ENCODE measurements at regions not wholly inside any gene's neighbourhood (a gene's known extent, or its start where the extent isn't known, plus 50 kb on each side); places are given as distances from the start of the nearest gene placed in this dataset.
A peak's percentile ranks its signal among the peaks of the same experiment; 100 is the strongest.

DNA sequence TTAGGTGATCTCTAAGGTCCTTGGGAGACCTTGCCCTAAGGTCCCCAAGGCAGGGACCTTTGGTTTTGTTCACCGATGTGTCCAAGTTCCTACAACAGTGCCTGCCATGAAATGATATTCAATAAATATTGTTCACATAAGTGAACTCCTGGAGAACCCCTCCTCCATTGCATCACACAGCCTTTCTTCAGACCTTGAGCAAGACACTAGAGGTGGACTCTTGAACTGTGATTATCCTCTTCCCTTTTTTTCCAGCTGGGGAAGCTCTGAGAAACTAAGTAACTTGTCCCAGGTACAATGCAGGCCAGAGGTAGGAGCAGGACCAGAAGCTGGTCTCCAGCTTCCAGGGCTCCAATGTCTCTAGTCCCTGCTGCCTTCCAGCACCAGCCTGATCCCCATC lies 76.6 kb upstream of the LMO1 start:
- DNase-seq = no peak

DNA sequence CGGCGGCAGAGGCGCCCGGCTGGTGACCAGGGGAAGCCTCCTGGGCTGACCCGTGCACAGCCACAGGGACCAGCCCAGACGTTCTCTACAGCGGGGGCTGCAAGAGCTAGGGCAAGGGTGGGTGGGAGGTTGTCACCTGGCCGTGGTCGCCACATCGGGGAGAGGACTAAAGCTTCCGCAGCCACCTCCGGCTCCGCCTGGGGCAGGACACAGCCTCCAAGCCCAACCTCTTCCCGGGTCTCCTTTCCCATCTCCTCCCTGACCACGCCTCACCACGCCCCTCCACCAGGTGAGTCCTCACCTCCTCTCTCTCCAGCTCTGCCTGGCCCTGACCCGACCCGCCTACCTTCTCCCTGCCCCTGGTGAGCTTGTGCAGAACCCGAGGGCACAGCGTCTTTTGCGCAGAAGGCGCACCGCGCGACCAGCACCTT lies 75.9 kb upstream of the LMO1 start:
- no peak for DNase-seq

DNA sequence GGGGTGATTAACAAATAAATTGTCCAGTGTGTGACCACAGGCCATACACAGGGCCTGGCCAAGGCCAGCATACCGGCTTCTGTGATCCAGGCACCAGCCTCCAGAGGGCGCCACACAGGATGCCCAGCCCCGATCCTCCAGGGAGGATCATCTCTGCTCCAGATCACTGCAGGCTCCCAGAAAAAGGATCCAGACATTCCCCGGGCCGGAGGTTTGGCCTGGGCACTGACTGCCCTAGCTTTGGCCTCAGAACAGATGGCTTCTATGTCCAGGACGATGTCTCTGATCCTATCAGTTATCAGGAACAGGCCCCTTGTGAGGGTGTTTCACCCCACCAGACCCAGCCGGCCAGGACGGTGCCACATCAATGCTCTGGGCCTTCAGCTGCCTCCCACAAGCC lies 74.5 kb upstream of the LMO1 start:
- DNase-seq = peak in 20 of 56 donors; percentile 4 to 60 (median 12)

DNA sequence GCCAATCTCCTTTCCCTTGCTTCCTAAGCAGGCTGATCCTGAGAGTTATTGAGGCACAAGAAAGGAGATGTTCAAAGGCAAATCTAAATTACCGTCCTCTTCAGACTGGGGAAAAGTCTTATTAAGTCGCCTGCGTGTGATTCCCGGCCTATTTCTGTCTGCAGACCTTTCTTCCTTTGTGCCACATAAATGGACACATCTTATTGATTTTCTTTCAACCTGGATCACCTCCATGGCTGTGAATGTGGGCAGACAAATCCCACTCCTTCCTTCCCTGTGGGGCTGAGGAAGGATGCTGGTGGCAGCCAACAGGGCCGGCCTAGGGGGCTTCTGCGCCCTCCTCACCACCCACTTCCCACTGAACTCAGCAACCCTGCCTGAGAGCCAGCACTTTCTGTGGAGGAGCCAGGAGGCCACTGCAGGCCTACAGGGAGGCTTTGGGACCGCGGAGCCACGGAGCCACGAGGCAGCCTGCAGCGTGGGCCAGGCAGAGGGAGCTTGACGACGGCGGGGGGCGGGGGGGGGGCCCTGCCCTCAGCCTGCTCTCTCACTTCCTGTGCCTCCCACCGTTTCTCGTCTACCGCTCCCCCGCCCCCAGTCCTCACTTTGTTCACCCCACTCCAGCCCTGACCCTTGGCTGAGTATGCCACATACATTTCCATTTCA lies 73.6 kb upstream of the LMO1 start:
- no peak for DNase-seq

DNA sequence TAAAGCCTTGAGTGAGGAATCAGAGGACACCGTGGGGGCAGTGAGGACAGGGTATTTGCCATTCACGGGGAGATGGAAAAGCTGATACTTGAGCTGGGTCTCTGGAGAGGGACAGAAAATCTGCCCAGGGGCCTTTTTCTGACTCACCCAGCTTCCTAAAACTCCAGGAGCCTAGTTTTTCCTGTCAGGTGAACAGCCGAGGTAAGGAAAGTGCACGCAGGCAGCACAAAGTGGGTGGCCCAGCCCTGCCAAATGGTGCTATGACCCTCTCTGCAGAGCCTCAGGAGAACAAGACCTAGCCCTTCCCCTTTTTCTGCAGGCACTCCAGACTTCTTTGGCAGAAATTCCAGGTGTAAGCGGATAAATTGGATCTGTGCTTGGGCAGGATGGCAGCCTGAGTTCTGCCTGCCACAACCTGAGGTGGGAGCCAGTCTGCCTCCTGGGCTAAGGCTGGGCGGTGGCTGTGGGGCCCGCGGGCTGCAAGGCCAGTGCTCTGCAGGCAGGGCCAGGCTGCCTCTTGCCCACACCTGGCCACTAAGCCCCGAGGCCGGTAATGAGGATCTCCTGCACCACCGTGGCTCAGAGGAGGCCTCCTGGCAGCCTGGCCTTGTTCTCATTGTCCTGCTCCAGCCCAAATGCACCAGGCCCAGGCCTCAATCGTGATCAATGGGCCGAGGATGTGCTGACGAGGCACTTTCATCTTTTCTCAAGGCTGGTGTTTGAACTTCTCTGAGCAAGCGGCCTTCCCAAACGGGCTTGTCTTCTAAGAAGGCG lies 72.9 kb upstream of the LMO1 start:
- no peak for DNase-seq

DNA sequence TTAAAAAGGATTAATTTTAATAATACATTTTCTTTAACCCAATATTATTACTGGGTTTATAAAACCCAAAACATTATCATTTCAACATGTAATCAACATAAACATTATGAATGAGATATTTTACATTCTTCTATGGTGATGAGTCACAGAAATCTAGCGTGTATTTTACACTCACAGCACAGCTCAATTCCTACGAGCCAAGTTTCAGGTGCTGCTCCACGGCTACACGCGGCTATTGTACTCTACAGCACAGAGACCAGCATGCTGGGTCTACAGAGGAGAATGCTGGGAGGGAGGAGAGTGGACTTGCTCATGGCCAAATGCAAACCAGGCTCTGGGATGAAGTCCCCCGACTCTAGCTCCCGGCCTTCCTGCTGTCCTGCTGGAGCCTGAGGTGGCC lies 72.0 kb upstream of the LMO1 start:
- no peak for DNase-seq

DNA sequence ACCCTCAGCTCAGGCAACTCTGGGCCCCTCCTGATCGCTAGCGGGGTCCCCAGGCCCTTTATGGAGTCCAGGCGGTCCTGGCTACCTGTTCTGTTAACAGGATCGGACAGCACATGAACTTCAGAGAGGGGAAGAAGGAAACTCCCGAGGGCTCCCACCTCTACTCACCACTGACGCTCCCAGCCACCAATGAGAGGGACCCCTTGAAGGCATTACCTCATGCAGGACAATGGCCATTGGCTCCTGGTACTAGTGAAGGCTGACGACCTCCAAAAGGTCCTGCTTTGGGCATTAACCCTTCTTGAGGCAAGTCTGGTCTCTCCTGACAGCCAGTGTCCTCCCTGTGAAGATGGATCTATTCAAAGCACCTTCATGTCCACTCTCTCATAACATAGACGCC lies 71.5 kb upstream of the LMO1 start:
- DNase-seq = no peak

DNA sequence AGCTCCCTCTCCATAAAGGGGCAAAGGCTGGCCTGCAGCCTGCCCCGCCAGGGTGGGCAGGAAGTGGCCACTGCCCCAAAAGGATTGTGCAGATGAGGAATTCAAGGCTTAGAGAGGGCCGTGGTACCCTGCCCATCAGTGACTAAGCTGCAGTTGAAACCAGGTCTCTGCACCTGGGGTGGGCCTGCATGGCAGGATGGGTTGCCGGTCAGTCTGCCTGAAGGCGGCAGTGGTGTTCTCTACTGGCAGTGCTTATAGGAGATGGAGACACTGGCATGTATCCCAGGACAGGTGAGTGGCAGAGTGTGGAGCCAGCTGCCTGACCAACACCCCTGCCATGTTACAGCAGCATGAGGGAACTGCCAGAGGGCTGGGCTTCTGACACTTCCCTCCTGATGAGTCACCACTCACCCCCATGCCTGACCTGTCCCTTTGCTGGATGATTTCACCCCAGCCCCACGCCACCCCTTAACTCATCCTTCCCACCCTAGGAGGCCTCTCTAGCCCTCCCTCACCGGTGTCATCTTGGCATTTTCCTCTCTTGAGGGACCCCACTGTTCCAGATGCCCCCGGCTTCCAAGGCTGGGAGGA lies 70.2 kb upstream of the LMO1 start:
- no peak for DNase-seq

DNA sequence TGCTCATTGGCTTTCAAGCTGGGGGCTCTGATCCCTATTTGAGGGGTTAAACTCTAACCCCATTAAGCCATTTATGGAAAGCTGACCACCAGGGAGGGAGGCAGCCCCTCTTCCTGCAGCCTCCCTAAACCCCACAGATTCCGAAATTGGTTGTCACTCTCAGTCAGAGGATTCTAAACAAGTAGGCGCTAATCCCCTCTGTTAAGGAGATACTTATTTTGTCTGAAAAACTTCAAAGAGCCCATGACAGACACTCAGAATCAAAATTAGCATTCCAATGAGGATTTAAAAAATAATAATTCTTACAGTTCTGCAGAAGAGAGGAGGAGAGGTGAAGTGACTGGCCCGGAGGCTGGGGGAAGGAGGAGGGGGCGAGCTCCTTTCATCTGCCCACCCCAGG lies 69.7 kb upstream of the LMO1 start:
- DNase-seq = no peak

DNA sequence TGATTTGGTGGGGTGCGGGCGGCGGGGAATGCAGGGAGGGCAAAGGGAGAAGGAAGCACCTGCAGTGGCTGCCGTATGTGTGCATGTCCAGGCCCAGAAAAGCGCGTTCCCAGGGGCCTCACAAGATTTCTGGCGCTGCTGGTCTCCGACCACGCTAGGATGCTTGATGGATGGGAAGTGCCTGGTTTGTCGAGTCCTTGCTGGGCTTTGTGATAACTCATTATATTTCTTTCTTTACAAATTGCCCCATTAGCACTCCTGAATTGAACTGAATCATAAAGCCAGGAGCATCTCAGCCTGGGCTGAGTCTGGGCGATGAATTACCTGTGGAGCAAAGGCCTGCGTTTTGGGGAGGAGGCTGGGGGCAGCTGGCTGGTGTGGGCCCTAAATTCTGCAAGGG lies 69.2 kb upstream of the LMO1 start:
- DNase-seq = no peak

DNA sequence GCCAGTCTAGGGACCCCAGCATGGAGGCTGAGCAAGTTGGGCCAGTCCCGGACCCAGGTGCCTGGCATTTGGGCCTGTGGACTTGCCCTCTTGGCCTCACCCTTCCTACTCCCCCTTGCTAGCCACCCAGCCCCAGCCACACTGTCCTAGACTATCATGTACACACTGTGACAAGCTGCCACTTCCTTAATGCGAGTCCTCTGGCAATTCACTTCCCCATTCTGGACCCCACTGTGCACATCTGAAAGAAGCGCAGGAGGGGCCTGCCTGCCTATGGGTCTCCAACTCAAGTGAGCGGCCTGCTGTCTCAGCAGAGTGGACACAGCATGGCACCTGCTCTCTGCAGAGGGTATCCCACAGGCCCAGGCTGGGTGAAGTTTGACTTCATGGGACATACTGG lies 68.5 kb upstream of the LMO1 start:
- DNase-seq = peak in 3 of 56 donors; percentile 6 to 33 (median 7)

DNA sequence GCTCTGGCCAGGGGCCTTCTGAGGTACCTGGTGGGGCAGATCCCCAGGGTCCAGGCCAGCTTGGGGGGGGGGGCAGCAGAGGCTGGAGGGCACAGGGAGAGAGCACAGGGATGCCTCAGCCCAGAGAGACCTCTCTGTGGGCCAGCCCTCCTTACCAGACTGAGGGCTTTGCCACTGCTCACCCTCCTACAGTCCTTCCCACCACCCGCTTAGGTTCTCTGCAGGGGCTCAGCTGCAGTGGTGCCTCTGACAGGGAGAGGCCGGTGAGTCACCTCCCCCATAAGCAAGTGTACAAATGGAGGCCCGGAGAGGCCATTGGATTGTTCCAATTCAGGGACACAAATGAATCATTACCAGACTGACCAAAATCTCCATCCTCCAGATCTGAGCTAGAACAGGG lies 68.1 kb upstream of the LMO1 start:
- no peak for DNase-seq

DNA sequence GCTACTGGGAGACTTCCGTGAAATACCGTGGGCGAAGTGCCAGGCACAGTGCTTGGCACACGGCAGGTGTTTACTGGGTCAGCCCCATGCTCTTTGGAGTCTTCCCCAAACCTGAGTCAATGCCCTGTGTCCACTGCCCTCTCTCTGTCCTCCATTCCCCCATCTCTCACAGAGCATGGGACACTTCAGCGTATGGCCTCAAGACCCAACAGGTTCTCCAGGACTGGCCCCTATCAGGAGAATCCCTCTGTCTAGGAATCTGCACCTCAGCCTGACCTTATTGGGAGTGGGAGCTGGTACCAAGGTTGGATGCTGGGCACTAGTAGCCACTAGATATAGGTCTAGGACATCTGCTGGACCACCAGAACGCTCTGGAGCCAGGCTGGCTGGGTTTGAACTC lies 67.2 kb upstream of the LMO1 start:
- no peak for DNase-seq

DNA sequence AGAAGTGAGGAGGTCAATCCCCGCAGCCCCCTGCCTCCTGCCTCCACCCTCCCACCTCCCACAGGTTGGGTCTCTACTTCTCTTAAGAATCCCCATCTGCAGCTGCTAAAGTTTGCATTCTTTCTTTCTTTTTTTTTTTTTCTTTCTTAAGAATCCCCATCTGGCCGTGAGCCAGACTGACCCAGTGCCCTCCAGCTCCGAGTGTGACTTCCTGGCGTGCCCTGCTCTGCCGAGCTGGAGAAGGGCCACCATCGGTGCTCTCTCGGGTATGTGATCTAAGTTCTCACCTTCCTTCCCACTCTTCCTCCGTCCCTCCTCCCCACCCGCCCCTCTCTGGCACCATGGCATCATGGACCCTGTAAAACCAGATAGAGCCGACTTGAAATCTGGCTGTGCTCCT lies 66.7 kb upstream of the LMO1 start:
- DNase-seq = no peak

DNA sequence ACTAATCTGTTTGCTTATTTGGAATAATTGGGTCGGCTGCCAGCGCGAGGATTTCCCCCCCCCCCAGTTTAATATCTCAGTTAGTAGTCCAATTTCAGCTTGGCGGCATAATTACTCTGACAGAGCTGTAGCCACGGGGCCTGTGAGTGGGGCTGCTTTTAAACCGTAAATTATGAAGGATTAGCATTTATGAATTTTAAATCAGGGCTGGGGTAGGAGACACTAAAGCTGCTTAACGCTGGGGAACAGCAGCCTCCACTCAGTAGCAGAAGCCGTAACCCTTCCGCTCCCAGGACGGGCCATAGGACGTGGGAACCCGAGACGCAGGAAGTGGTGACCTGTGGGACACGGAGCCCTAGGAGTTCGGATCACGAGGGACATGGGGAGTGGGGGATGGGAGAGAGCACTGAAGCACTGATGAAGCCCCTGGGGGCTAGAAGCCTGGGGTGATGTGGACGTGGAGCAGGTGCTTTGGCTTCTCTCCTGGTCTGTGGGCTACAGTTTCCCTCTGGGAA lies 66.2 kb upstream of the LMO1 start:
- DNase-seq = no peak

DNA sequence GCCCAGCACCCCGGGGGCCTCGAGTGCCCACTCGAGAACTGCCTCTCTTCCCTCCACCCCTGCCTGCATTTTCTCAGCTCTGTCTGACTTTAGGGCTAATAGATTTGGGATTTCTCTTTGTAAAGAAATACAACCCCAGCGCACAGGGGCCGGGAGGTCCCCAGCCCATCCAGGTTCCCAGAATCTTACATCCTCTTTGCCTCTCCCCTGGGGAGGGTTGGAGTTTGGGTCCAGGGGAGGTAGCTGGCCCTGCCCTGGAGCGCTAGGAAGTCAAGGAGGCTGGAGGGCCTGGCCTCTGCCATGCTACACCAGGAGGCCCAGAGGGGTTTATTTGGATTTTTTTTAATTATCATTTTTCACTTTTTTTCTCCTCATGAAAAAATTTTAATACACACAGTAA lies 65.7 kb upstream of the LMO1 start:
- DNase-seq = no peak

DNA sequence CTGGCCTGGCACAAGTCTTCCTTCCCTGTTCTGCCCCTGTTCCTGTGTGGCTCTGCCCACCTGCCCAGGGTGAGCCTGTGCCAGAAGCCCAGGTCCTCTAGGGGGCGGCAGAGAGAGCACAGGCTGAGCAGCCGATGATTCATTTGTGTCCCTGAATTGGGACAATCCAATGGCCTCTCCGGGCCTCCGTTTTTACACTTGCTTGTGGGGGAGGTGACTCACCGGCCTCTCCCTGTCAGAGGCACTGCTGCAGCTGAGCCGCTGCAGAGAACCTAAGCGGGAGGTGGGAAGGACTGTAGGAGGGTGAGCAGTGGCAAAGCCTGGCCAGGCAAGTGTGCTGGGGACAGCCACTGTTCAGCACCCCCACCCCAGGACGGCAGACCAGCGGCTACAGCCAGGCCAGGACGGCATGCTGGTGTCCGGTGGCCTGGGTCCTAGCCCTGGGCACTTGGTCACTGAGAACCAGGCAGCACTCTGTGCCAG lies 65.2 kb upstream of the LMO1 start:
- peak in 53 of 56 donors; percentile 6 to 79 (median 45) for DNase-seq

DNA sequence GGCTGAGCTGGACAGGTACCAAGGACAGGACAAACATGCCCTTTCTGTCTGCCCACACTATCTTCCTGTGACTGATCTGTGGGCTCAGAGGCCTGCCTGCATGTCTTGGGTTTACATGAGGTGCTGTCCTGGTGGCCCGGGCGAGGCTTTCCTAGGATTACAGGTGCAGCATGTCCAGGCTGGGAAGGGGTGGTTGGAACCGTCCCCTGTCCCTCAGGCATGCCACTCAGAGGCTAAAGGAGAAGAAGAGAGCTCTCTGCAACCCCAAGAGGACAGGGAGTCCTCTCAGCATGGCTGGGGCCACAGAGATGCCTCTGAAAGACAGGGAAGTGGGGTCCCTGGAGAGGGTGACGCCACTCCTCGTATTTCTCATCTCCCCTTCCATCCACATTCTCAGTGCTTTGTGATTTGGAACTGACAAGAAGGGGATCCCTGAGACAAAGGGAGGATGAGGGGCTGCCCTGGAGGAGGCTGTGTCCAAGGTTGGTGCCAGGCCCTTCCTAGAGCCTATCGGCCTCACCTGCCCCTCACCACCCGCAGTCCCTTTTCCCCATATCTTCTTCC lies 64.6 kb upstream of the LMO1 start:
- DNase-seq = no peak

DNA sequence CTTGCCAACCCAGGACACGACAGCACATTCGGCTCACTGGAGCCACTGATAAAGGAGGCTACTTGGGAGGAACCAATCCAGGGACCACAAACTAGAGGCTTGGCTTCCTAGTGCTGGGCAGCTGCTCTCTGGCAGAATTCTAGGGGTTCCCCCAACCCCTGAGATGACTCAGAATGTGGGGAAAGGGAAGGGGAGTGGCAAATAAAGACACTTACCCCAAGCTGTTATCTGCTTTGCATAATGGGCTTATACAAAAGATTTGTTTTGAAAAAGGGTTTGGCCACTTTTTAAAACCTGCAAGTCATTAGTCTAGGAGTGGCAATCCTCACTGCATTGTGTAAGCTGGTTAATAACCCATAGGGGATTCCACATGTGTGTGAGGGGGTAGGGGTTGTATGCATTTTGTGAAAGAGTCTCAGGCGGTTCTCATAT lies 64.1 kb upstream of the LMO1 start:
- DNase-seq = no peak

DNA sequence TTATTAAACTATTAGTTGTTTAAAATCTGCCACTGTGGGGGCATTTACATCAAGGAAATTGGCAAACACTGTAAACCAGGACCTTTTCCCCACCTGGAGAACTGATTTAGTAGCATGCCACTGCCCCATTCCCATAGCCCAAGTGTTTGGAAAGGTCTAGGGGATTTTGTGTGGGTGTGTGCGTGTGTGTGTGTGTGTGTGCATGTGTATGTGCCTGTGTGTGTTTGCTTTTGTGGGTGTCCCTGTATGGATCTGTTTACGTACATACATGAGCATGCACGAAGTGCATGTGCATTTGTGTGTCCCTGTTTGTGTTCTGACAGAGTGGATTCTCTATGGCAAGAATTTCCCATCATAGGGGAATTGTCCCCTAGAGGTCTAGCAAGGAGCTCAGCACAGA lies 62.7 kb upstream of the LMO1 start:
- DNase-seq = no peak

DNA sequence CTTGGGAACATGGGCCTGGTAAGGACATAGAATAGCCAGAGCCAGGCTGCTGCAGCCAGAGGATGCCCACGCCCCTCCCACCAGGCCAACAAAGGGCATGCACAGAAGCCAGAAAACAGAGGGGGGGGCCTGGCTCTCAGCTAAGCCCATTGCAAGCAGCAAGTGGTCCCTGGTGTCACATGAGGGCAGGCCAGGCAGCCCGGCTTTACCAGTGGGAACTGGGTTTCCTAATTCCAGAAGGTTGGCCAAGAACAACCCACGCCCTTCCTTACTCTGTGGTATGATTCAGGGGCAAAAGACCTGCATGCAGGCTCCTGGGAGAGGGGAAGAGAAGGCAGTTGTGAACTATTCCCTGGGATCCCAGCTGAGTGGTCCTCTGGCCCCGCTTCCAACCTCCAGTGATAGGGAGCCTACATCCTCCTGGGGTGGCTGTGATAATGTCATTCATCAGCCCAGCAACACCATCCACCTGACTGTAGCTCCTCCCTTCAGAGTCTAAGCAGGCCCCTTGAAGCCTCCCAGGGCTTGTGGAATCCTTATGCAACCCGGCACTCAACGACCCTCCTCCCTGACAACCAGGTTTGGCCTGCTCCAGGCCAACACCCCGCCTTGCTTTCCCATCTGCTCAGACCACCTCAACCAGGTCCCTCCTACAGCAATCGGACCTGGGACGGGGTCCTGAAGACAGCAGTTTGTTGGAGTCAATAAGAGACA lies 62.1 kb upstream of the LMO1 start:
- DNase-seq = no peak

Data from amygdala (tissue), 56 donors.